GM18868 (cell line): ENCODE measurements at regions not wholly inside any gene's neighbourhood (a gene's known extent, or its start where the extent isn't known, plus 50 kb on each side); places are given as distances from the start of the nearest gene placed in this dataset.

ENCODE experiments used
- ATAC-seq: cut with Tn5 transposase; IDR thresholded peaks from one replicate; pipeline ENCODE4 v1.9.1; 2021; ENCODE audit warnings: mild to moderate bottlenecking, moderate library complexity; ENCODE audit not compliant: unreplicated experiment

DNA sequence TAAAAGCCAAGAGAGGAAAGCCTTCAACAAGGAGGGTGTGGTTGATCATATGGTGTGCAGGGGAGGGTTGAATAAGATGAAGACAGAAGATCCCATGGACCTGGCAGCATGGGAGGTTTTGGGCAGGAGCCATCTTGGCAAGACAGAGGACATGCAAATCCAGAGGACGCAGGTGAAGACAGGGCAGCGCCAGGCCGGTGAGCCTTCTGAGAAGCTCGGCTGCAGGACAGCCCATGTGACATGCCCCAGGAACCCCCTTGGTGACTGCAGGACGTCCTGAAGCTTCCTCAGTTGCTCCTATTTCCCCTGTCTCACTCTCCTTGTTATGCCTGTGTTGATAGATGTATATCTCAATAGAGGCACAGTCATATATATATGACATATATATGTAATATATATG is 159.4 kb downstream of the GADD45G start:
- ATAC-seq: no peak

DNA sequence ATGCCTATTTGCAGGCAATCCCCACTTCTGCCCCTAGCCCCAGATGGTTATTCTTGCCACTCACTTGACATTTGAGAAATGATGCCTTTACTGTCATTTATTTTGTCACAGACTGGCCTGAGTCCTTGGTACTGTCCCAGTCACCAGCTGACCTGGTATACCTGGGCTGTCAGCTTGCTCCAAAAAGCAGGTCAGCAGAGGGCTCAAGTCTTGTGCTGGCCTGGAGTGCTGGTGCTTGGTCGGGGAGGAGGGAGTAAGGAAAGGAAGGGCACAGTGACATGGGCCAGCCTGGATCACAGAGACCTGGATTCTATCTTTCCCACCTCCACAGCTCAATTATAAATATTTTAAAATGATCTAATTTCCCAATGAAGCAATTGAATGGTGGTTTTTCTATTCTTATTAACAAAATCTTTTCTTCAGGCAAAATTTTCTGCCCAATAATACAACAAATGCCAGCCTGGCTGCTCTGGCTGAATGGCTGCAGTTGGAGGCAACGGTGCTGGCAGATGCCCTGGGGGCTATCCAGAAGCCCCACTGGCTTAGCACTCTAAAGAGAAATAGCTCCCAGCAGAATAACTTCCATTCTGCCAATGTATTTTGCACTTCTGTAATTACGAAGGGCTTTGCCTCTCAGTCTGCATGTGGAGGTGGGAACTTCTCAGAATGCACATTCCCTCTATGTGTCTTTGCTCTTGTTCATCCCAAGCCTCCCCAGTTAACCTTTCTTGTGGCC is 160.6 kb downstream of the GADD45G start:
- ATAC-seq: no peak

GRCh38 chr9:89766991-89767390 is 162.2 kb downstream of the GADD45G start:
- no peak for ATAC-seq

- no peak for ATAC-seq
Measured at GRCh38 chr9:89768051-89768450, 163.2 kb downstream of the GADD45G start.

- ATAC-seq: no peak
Measured at GRCh38 chr9:89768650-89769071, 163.8 kb downstream of the GADD45G start.

DNA sequence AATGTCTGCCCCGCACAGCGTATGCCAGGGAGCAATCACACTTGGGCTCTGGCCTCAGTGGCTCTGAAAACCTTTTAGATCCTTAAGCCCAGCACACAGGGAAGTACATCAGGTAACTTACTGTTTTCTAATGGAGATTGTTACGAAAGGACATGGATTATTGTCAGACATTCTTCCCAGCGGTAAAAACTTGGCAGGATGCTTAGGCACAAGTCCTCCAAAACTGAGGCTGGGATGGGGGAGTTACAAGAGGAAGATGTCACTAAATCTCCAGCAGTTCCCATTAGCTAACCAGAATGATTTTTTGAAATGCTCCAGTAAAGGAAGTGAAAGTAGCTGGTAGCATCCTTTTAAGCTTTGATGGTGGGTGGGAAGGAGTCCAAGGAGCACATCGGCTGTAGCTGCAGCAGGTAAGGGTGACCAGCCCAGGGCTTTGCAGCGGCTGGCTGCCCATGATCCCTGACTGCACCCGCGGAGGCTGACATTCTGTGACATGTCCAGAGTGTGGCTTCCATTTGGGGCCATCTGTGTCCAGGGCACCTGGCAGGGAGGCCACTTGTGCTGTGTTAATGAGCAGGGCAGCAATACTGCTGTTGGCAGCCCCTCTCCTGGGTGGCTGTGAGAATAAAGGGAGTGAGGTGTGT is 165.8 kb downstream of the GADD45G start:
- no peak for ATAC-seq

DNA sequence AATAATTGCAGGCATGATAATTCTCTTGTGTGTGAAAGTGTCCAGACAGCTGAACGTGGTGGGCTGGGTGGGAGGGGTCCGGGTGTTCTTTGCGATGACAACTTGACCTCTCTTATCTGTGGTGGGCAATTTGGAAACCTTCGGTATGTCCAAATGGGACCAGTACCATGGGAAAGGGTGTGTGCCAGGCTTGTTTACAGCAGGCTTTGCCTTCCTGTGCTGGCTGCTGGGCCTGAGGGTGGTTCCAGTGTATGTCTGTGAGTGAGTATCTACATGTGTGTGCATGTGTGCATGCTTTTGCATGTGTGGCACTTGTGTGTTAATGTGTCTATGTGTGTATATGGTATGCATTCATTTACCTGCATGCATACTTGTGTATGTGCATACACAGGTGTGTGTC is 166.4 kb downstream of the GADD45G start:
- ATAC-seq: no peak

DNA sequence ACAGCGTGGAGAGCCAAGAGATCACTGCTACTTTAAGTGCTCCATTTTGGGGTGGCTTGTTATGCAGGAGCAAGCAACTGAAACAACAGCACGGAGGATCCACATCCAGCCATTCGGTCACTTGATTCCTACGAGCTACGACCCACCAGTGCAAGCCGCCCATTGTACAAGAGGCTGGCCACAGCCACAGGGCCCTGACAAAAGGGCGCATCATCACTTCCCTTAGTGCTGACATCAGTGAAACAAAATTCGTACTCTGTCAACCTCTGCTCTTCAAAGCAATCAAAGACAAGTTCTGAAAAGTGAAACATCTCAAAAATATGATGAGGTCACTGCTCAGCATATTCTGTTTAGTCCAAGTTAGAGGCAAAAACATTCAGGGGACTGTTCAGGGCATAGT is 168.4 kb downstream of the GADD45G start:
- ATAC-seq: no peak

DNA sequence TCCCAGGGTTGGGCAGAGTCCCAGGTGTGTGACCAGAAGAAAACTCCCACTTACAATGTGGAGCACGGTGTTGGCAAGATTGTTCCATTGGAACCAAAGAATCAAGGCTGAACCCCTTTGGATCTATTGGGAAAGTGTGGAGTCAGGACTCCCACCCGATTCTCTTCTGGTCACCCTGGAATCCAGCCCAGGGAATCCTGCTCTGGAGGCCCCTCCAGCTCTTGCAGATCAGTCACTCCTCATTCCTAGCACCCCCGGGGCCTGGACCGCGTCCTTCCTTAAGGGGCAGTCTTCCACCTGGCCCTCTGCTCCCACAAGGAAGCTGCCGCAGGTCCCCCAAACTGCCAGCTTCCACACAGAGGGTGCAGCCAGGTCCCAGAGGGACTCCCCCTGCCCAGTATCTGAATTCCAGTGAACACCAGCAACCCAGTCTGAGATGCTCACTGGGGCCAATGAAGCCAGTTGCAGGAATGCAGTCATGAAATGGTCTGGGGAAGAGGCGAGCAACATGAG is 170.1 kb downstream of the GADD45G start:
- no peak for ATAC-seq

DNA sequence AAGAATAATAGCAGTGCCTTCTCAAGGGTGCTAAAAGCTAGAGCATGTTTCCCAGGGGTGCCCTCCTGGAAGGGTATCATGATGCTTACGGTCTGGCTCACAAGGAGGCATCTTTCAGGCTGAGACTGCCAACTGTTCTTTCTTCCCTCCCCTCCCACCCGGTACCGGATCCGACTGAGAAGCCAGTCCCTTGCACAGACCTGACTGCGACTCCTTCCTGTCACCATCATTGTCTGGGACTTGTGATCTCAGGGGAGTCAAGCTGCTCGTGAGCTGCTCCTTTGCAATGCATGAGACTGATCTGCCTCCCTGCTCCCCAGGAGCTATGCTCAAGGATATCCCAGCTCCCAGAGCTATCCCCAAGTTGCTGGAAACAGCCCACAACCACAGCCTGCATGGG is 170.8 kb downstream of the GADD45G start:
- ATAC-seq: no peak

- no peak for ATAC-seq
Measured at GRCh38 chr9:89776795-89777525, 172.1 kb downstream of the GADD45G start.

DNA sequence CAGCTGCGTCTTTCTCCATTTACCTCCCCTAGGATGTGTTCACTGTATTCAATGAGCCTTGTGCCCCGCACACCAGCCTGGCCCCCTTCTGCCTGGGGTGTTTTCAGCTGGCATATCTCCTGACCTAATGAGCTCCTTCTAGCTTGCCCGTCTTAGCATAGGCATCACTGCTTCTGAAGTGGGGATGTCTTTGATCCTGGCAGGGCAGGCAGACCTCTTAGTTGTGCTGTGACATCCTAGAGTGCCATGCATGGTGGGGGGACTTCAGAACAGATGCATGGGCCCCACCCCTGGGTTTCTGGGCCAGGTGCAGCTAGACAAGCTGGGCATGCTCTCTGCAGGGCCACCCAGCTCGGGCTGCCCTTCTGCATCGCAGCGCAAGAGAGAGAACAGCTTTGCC is 172.7 kb downstream of the GADD45G start:
- no peak for ATAC-seq

DNA sequence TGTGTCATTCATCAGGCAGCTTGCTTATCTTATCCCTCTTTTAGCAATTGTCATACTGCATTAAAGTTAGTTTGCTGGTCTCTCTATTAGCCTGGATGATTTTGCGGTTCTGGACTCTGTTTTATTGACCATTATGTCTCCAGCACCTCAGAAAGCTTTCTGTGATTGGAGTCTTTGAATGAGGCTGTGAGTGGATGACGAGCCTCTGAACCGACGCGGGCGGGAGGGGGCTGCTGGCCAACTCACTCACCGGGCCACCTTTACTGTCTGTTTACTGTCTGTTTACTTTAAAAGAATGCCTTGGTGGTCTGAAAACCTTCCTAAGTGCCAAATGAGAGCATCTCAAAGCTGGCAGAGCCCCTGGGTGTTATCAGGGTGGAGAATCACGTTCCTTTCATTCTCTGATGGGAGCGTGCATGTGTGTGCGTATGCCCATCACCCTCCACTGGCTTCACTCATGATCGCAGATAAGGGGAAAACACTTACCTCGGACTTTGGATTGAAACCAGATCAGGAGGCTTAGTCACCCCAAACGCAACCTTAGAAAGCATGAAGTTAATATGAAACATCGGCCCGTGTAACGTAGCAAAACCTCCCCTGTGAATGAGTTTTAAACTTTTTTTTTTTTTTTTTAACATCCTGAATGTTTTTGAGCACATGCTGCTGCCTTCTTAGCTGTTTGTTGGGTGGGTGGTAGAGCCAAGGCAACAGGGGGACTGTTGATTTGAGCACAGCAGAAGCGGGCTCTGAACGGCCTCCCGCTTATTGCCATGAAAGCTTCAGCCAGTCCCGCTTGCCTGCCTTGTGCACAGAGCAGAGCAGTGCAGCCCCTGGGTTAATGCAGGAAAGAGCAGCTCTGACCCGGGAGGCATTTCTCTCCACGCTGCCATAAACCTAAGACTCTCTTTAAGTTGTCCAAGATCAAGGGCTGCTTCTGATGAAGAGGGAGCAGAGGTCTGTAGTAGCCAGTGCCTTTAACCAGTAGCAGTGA is 173.6 kb downstream of the GADD45G start:
- ATAC-seq: no peak

- ATAC-seq: no peak
Measured at GRCh38 chr9:89779405-89780203, 174.8 kb downstream of the GADD45G start.

- no peak for ATAC-seq
Measured at GRCh38 chr9:89780959-89781358, 176.1 kb downstream of the GADD45G start.

DNA sequence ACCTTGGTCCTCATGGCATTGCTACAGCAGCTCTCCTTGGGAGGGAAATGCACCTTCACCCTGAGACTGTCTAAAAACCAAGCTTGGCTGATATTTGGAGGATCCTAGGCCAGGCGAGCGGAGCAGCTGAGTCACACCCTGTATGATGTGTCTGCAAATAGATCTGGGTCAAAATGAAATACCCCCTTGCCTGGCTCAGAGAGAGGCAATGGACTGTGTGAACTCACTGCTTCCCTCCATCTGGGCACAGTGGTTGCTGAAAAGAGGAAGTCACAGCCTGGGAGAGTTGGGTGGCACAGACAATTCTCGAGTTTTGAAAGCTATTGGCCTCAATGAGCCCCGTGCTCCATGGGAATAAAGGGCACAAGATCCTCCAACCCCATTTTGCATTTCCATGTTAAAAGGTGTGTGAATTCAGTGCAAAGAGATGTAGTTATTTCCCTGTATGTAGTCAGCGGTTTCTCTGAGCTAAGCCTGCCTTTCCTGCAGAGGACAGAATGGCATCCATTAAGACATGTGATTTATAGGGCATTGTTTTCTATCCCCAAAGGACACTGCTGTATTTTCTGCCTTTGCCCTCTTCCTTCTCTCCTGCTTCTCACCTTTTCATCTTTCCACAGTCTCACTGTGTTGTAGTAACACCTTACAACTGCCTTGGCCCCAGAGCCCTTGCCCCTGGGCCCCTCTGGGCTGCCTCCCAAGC is 177.2 kb downstream of the GADD45G start:
- ATAC-seq: peak; percentile 94

DNA sequence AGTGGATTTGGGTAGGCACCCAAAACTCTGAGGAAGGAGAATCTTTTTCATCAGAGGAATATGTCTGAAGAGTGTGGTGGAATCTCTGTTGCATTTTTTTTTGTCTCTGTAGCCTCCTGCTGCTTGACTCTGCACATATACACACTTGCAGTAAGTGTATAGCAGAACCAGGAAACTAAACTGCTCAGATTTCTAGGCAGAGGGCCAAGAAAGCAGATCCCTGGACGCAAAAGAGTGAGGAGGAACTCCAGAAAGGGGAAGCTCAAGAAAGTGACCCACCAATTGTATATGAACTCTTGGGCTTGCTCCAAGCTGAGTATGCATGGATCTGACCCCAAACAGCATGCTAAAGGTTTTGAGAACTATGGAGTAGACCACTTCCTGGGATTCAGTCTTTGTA is 181.8 kb downstream of the GADD45G start:
- no peak for ATAC-seq

- no peak for ATAC-seq
Measured at GRCh38 chr9:89787595-89787994, 182.8 kb downstream of the GADD45G start.

- ATAC-seq: no peak
Measured at GRCh38 chr9:89788434-89788833, 183.6 kb downstream of the GADD45G start.
